ENCODE measurements at regions not wholly inside any gene's neighbourhood (a gene's known extent, or its start where the extent isn't known, plus 50 kb on each side); places are given as distances from the start of the nearest gene placed in this dataset.

DNA sequence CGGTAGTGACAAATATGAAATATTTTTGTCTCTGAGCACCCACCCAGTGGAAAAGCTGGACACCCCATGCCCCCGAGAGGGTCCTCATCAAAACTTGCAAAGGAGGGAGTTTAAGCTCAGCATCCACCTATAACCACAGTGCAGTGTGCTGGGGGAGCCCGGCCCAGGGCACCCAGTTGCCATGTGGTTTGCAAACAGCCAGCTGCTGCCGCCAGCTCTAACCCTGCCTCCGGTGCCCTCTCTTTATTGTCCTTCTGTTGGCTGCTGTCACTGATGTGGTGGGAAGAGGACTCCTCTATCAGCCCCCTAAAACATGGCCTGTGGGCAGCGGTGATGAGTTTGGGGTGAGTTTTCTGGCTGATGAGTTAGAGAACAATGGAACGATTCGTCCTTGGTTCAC, 160.9 kb upstream of the MVB12B start:
- no peak overlapping the region for H3K9ac ChIP-seq (ENCODE audit: low read depth in 1 of 2, low read length in 2 of 2)
- H3K4me3 ChIP-seq (ENCODE audit: low read depth in 1 of 3, low read length in 3 of 3), result no peak overlapping the region
- H3K36me3 ChIP-seq (ENCODE audit: control insufficient read depth in 4 of 4, insufficient read depth in 3 of 4, low read depth in 1 of 4, low read length in 3 of 4), result no peaks in the 10 kb centered on the region
- WGBS, result 92% methylated on average over 8 of the region's 8 CpGs
- H3K4me1 ChIP-seq (ENCODE audit: control insufficient read depth in 4 of 4, insufficient read depth in 4 of 4, low read length in 3 of 4), result no peaks in the 10 kb centered on the region
- TF ChIP-seq, protein P1, sequence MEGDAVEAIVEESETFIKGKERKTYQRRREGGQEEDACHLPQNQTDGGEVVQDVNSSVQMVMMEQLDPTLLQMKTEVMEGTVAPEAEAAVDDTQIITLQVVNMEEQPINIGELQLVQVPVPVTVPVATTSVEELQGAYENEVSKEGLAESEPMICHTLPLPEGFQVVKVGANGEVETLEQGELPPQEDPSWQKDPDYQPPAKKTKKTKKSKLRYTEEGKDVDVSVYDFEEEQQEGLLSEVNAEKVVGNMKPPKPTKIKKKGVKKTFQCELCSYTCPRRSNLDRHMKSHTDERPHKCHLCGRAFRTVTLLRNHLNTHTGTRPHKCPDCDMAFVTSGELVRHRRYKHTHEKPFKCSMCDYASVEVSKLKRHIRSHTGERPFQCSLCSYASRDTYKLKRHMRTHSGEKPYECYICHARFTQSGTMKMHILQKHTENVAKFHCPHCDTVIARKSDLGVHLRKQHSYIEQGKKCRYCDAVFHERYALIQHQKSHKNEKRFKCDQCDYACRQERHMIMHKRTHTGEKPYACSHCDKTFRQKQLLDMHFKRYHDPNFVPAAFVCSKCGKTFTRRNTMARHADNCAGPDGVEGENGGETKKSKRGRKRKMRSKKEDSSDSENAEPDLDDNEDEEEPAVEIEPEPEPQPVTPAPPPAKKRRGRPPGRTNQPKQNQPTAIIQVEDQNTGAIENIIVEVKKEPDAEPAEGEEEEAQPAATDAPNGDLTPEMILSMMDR (IDR thresholded peaks at IDR 0.05; ENCODE audit: low read depth, low read length, missing input control), result no peak
- TF ChIP-seq JUND (IDR thresholded peaks at IDR 0.05) (no peak), RAD21 (IDR thresholded peaks at IDR 0.05) (no peak), FOXA1 (IDR thresholded peaks at IDR 0.05) (no peak), HNF4G (IDR thresholded peaks at IDR 0.05) (no peak), SP1 (IDR thresholded peaks at IDR 0.05) (no peak)
- TF ChIP-seq, protein P2, sequence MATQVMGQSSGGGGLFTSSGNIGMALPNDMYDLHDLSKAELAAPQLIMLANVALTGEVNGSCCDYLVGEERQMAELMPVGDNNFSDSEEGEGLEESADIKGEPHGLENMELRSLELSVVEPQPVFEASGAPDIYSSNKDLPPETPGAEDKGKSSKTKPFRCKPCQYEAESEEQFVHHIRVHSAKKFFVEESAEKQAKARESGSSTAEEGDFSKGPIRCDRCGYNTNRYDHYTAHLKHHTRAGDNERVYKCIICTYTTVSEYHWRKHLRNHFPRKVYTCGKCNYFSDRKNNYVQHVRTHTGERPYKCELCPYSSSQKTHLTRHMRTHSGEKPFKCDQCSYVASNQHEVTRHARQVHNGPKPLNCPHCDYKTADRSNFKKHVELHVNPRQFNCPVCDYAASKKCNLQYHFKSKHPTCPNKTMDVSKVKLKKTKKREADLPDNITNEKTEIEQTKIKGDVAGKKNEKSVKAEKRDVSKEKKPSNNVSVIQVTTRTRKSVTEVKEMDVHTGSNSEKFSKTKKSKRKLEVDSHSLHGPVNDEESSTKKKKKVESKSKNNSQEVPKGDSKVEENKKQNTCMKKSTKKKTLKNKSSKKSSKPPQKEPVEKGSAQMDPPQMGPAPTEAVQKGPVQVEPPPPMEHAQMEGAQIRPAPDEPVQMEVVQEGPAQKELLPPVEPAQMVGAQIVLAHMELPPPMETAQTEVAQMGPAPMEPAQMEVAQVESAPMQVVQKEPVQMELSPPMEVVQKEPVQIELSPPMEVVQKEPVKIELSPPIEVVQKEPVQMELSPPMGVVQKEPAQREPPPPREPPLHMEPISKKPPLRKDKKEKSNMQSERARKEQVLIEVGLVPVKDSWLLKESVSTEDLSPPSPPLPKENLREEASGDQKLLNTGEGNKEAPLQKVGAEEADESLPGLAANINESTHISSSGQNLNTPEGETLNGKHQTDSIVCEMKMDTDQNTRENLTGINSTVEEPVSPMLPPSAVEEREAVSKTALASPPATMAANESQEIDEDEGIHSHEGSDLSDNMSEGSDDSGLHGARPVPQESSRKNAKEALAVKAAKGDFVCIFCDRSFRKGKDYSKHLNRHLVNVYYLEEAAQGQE (IDR thresholded peaks at IDR 0.05), result no peak
- H3K27me3 ChIP-seq (ENCODE audit: control insufficient read depth in 4 of 4, insufficient read depth in 4 of 4, low read length in 3 of 4), result no peaks in the 10 kb centered on the region
- no peak overlapping the region for H3K27ac ChIP-seq (ENCODE audit: low read depth in 1 of 2, low read length in 2 of 2)
- no peaks in the 10 kb centered on the region for H3K9me3 ChIP-seq (ENCODE audit: control insufficient read depth in 4 of 4, low read length in 3 of 4)
- peak; percentile 8 for DNase-seq (ENCODE audit: low spot score)

DNA sequence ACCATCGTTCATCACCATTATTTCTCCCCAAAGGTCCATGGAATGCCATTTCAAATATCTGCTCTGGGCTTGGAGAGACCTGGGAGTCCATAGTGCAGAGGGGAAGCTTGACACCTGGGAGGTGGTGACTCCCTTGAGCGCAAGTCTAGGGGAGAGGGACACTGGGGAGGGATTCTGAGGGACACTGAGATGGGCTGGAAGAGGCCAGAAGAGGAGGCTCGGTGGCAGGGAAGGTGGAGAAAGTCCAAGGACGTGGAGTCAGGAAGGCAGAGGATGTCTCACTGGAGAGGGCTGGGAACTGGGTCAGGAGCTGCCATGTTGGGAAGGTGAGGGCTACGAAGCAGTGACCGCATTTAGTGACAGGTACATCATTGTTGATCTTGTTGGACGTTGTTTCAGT, 160.3 kb upstream of the MVB12B start:
- H3K9ac ChIP-seq (ENCODE audit: low read depth in 1 of 2, low read length in 2 of 2), result no peak overlapping the region
- H3K27ac ChIP-seq (ENCODE audit: low read depth in 1 of 2, low read length in 2 of 2), result no peak overlapping the region
- H3K9me3 ChIP-seq (ENCODE audit: control insufficient read depth in 4 of 4, low read length in 3 of 4), result no peaks in the 10 kb centered on the region
- TF ChIP-seq, protein P3, sequence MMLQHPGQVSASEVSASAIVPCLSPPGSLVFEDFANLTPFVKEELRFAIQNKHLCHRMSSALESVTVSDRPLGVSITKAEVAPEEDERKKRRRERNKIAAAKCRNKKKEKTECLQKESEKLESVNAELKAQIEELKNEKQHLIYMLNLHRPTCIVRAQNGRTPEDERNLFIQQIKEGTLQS (IDR thresholded peaks at IDR 0.05), result no peak
- 85% methylated on average over 7 of the region's 7 CpGs for WGBS
- DNase-seq (ENCODE audit: low spot score), result peak; percentile 16
- no peaks in the 10 kb centered on the region for H3K27me3 ChIP-seq (ENCODE audit: control insufficient read depth in 4 of 4, insufficient read depth in 4 of 4, low read length in 3 of 4)
- no peak overlapping the region for H3K4me3 ChIP-seq (ENCODE audit: low read depth in 1 of 3, low read length in 3 of 3)
- H3K36me3 ChIP-seq (ENCODE audit: control insufficient read depth in 4 of 4, insufficient read depth in 3 of 4, low read depth in 1 of 4, low read length in 3 of 4), result no peaks in the 10 kb centered on the region
- no peaks in the 10 kb centered on the region for H3K4me1 ChIP-seq (ENCODE audit: control insufficient read depth in 4 of 4, insufficient read depth in 4 of 4, low read length in 3 of 4)

DNA sequence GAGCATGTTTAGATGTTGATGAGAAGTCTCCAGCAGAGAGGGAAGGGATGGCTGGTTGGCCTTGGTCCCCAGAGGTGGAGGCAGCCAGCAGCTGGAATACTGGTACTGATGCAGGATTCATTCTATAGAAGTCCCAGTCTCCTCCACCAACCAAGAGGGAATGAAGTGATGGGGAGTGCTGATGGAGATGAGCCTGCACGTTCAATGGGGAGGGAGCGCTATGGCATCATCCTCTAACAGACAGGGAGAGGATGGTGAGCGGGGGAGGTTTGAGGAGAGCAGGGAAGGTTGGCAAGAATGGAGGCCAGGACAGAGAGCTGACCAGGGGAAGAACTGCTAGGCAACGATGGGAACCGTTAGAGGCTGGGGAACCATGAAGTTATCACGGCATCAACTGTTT, 159.8 kb upstream of the MVB12B start:
- Histone ChIP-seq H3K4me1 (ENCODE audit: control insufficient read depth in 4 of 4, insufficient read depth in 4 of 4, low read length in 3 of 4) (no peaks in the 10 kb centered on the region), H3K9me3 (ENCODE audit: control insufficient read depth in 4 of 4, low read length in 3 of 4) (no peaks in the 10 kb centered on the region), H3K36me3 (ENCODE audit: control insufficient read depth in 4 of 4, insufficient read depth in 3 of 4, low read depth in 1 of 4, low read length in 3 of 4) (no peaks in the 10 kb centered on the region), H3K4me3 (ENCODE audit: low read depth in 1 of 3, low read length in 3 of 3) (no peak overlapping the region), H3K27ac (ENCODE audit: low read depth in 1 of 2, low read length in 2 of 2) (no peak overlapping the region), H3K27me3 (ENCODE audit: control insufficient read depth in 4 of 4, insufficient read depth in 4 of 4, low read length in 3 of 4) (no peaks in the 10 kb centered on the region), H3K9ac (ENCODE audit: low read depth in 1 of 2, low read length in 2 of 2) (no peak overlapping the region)
- 92% methylated on average over 6 of the region's 6 CpGs for WGBS
- DNase-seq (ENCODE audit: low spot score), result no peak
- TF ChIP-seq, protein P2 (IDR thresholded peaks at IDR 0.05), result no peak
- TF ChIP-seq FOXA1 (IDR thresholded peaks at IDR 0.05), result no peak
- no peak for TF ChIP-seq EGR1 (IDR thresholded peaks at IDR 0.05; ENCODE audit: low read depth in 2 of 2)
- TF ChIP-seq, protein P4, sequence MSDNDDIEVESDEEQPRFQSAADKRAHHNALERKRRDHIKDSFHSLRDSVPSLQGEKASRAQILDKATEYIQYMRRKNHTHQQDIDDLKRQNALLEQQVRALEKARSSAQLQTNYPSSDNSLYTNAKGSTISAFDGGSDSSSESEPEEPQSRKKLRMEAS (IDR thresholded peaks at IDR 0.05), result no peak
- no peak for TF ChIP-seq RAD21 (IDR thresholded peaks at IDR 0.05)
- TF ChIP-seq, protein P1 (IDR thresholded peaks at IDR 0.05; ENCODE audit: low read depth, low read length, missing input control), result no peak
- TF ChIP-seq NR2F2 (IDR thresholded peaks at IDR 0.05), result no peak
- no peak for TF ChIP-seq JUND (IDR thresholded peaks at IDR 0.05)
- no peak for TF ChIP-seq HNF4G (IDR thresholded peaks at IDR 0.05)
- TF ChIP-seq, protein P5, sequence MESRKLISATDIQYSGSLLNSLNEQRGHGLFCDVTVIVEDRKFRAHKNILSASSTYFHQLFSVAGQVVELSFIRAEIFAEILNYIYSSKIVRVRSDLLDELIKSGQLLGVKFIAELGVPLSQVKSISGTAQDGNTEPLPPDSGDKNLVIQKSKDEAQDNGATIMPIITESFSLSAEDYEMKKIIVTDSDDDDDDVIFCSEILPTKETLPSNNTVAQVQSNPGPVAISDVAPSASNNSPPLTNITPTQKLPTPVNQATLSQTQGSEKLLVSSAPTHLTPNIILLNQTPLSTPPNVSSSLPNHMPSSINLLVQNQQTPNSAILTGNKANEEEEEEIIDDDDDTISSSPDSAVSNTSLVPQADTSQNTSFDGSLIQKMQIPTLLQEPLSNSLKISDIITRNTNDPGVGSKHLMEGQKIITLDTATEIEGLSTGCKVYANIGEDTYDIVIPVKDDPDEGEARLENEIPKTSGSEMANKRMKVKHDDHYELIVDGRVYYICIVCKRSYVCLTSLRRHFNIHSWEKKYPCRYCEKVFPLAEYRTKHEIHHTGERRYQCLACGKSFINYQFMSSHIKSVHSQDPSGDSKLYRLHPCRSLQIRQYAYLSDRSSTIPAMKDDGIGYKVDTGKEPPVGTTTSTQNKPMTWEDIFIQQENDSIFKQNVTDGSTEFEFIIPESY (IDR thresholded peaks at IDR 0.05), result no peak
- no peak for TF ChIP-seq HNF4A (conservative IDR thresholded peaks at IDR 0.05)
